Activated CD4-positive, alpha-beta memory T cell treated with anti-CD3 and anti-CD28 coated beads for 36 hours (primary cell): ENCODE measurements at regions not wholly inside any gene's neighbourhood (a gene's known extent, or its start where the extent isn't known, plus 50 kb on each side); places are given as distances from the start of the nearest gene placed in this dataset.
"Not testable (repeated sequence)": the region's sequence is repeated elsewhere in the genome, so short reads cannot be mapped to it uniquely, and the experiment has no call there.

Experiments
- CTCF ChIA-PET: fragments of 350-600 bp; sonication (Branson Sonifier 250); formaldehyde crosslinking; loops from one replicate; lab custom pipeline; 2021; ENCODE audit warnings: antibody characterized with exemption, inconsistent platforms; lab: Charles Lee
- POLR2A ChIA-PET: fragments of 350-600 bp; sonication (Branson Sonifier 250); formaldehyde crosslinking; loops from one replicate; lab custom pipeline; 2021; ENCODE audit warnings: antibody characterized with exemption; lab: Charles Lee
- DNase-seq: peaks from one replicate; pipeline ENCODE4 v3.0.0-alpha.2; 2020
- H3K27ac Mint-ChIP-seq: one replicate; pipeline ENCODE4 v1.8.0; 2021; ENCODE audit warnings: mixed read lengths
- H3K27me3 Mint-ChIP-seq: one replicate; pipeline ENCODE4 v1.8.0; 2021; ENCODE audit warnings: mixed read lengths
- H3K36me3 Mint-ChIP-seq: one replicate; pipeline ENCODE4 v1.8.0; 2021; ENCODE audit warnings: mixed read lengths
- H3K4me1 Mint-ChIP-seq: one replicate; pipeline ENCODE4 v1.8.0; 2021; ENCODE audit warnings: low read depth, mixed read lengths
- H3K4me3 Mint-ChIP-seq: one replicate; pipeline ENCODE4 v1.8.0; 2021; ENCODE audit warnings: mild to moderate bottlenecking, mixed read lengths
- H3K9me3 Mint-ChIP-seq: one replicate; pipeline ENCODE4 v1.8.0; 2021; ENCODE audit warnings: mixed read lengths
- intact Hi-C: fragments of 100-400 bp; cut with micrococcal nuclease; formaldehyde crosslinking; loops from one replicate; pipeline ENCODE4 v1.15.1; 2023

DNA sequence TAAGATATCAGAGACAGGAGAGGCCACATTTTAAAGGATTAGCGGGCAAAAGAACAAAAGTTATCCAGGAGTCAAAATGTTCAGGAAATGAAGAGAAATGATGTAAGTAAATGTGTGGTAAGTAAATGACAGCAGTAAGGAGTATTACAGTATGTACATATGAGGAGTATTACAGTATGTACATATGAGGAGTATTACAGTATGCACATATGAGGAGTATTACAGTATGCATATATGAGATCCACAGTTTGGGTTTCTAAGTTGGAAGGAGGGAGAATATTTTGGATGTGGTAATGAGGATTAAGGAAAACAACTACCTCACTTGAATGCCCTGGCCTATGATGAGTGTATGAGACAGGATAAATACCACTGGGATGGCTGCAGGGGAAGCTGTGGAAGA, 192.4 kb upstream of the DGKB start:
- Mint-ChIP-seq H3K27ac (no peak overlapping the region), H3K4me3 (no peak overlapping the region), H3K9me3 (no peaks in the 10 kb centered on the region), H3K27me3 (no peaks in the 10 kb centered on the region), H3K4me1 (no peaks in the 10 kb centered on the region), H3K36me3 (no peaks in the 10 kb centered on the region)
- ChIA-PET CTCF (no interaction called here), POLR2A (no interaction called here)
- no peak for DNase-seq
- intact Hi-C loops = no loop called here

DNA sequence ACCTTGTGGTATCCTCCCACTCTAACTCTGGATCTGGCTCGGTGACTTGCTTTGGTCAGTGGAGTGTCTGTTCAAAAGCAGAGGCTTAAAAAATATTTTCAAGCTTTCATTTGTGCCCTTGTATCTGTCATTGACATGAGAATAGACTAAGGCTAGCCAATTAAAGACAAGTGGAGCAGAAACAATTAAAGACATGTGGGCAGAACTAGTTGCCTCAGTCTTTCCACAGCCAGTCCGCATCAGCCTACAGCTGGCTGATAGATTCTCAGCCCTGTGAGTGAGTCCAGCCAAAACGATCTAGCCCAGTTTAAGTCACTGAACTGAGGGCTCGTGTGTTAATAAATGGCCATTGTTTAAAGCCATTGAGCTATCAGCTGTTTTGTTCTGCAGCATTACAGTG, 185.2 kb upstream of the DGKB start:
- Mint-ChIP-seq H3K27me3 (no peaks in the 10 kb centered on the region), H3K27ac (no peak overlapping the region), H3K4me3 (no peak overlapping the region), H3K4me1 (no peaks in the 10 kb centered on the region), H3K9me3 (peaks cover 5% of the 10 kb centered on the region), H3K36me3 (no peaks in the 10 kb centered on the region)
- intact Hi-C loops = no loop called here
- DNase-seq = no peak
- ChIA-PET CTCF (no interaction called here), POLR2A (no interaction called here)

DNA sequence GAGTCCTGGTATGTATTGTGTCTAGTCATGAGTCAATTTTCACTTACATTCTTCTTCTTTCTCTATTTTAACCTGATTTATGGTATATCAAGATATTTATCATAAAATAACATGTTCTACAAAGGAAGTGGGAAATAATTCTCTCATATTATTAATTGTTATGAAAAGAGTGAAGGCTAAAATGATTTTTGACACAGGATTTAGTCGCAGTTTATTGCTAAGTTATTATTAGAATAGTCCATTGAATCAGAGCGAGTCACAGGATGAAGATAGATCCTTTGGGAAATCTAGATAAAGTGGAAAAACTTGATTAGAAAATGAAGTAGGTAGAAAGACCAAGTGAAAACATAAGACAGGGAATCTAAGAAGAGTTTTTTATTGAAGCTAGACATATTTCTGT, 184.3 kb upstream of the DGKB start:
- Mint-ChIP-seq H3K4me3 (no peak overlapping the region), H3K4me1 (no peaks in the 10 kb centered on the region), H3K36me3 (no peaks in the 10 kb centered on the region), H3K9me3 (peaks cover 5% of the 10 kb centered on the region), H3K27me3 (no peaks in the 10 kb centered on the region), H3K27ac (no peak overlapping the region)
- no peak for DNase-seq
- CTCF ChIA-PET = no interaction called here
- intact Hi-C loops = no loop called here
- POLR2A ChIA-PET = no interaction called here

DNA sequence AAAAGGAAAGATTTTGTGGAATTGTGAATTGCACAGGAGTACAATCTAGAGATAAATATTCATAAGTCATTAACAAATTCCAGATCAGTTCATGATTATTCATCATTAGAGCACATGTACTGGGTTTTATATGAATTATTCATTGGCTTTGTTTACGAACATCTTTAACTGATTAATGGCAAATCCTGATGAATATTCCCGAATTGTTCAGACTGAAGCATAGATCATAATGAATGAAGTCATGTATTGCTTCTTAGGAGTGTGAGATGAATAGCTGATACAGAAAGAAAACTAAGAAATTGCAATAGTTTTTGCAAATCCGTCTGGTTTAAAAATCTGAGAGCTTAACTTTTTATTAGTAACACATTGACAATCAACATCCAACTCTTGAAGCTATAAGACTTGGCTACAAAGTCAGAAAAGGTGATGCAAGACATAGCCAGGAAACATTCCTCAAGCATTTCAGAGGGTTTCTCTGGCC, 183.6 kb upstream of the DGKB start:
- ChIA-PET POLR2A (no interaction called here), CTCF (no interaction called here)
- H3K27me3 Mint-ChIP-seq = no peaks in the 10 kb centered on the region
- intact Hi-C loops = no loop called here
- no peak overlapping the region for H3K27ac Mint-ChIP-seq
- no peaks in the 10 kb centered on the region for H3K4me1 Mint-ChIP-seq
- DNase-seq = no peak
- peaks cover 5% of the 10 kb centered on the region for H3K9me3 Mint-ChIP-seq
- no peaks in the 10 kb centered on the region for H3K36me3 Mint-ChIP-seq
- H3K4me3 Mint-ChIP-seq = no peak overlapping the region

DNA sequence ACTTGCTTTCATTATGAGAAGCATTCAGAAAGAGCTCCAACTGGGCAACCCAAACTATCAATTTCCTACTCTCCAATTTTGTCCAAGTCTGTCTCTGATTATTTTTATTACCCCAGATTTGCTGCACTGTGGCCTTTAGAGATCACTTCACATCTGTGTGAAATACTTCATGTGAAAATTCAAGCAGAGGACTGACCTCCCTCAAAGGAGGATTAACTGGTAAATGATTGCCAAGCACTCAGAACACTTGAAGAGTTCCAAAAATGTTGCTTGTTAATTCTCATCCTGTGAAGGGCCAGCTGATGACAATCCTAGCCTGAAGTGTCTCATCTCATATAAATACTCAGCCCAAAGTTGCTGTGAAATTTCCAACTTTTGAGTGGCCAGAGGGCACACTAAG, 182.8 kb upstream of the DGKB start:
- no peak overlapping the region for H3K27ac Mint-ChIP-seq
- no peaks in the 10 kb centered on the region for H3K4me1 Mint-ChIP-seq
- H3K27me3 Mint-ChIP-seq = no peaks in the 10 kb centered on the region
- intact Hi-C loops = no loop called here
- H3K9me3 Mint-ChIP-seq = peaks cover 5% of the 10 kb centered on the region
- H3K36me3 Mint-ChIP-seq = no peaks in the 10 kb centered on the region
- CTCF ChIA-PET = no interaction called here
- POLR2A ChIA-PET = no interaction called here
- H3K4me3 Mint-ChIP-seq = no peak overlapping the region
- DNase-seq = no peak

DNA sequence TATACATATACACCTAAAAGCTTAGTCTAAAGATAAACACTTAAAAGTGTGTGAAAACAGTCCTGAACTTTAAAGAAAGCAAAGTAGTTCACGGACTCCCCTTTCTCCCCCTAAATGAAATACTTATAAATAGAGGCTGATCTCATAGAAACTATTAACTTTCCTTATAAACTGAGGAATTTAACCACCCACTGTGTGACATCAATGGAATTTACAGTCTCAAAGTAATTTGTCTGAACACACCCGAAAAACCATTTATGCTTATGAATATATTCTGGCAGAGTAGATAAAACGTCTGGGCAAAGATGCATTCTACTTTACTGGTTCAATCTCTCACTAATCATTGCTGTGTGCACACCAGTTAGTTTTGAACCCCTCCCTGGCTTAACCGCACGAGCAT, 181.8 kb upstream of the DGKB start:
- H3K4me3 Mint-ChIP-seq = no peak overlapping the region
- CTCF ChIA-PET = no interaction called here
- H3K9me3 Mint-ChIP-seq = peaks cover under 1% of the 10 kb centered on the region

DNA sequence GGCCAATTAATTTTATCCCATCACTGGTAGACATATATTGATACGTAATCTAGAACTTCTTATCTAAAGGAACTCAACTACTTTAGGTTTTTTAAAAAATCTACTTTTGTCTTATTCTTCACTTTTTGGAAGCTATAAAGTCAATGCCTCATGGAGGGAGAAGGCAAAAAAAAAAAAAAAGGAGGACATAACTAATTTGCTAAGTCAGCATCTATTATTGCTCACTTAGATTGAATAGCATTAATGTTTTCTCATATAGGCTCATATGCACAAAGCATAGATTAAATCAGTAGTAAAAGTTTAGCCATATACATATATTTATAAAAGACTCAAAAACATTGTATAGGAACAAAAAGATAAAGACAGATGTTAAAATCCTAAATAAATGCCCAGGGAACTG, 179.3 kb upstream of the DGKB start:
- no peak for DNase-seq
- H3K27ac Mint-ChIP-seq = no peak overlapping the region
- H3K27me3 Mint-ChIP-seq = no peaks in the 10 kb centered on the region
- POLR2A ChIA-PET = no interaction called here
- intact Hi-C loops = no loop called here
- CTCF ChIA-PET = no interaction called here
- no peaks in the 10 kb centered on the region for H3K36me3 Mint-ChIP-seq
- H3K4me3 Mint-ChIP-seq = no peak overlapping the region
- no peaks in the 10 kb centered on the region for H3K4me1 Mint-ChIP-seq
- H3K9me3 Mint-ChIP-seq = peaks cover 6% of the 10 kb centered on the region

More for the DNA sequence above, 181.8 kb upstream of the DGKB start:
- Mint-ChIP-seq H3K36me3 (no peaks in the 10 kb centered on the region), H3K27ac (no peak overlapping the region), H3K27me3 (no peaks in the 10 kb centered on the region), H3K4me1 (no peaks in the 10 kb centered on the region)
- no peak for DNase-seq
- POLR2A ChIA-PET = no interaction called here
- intact Hi-C loops = no loop called here

DNA sequence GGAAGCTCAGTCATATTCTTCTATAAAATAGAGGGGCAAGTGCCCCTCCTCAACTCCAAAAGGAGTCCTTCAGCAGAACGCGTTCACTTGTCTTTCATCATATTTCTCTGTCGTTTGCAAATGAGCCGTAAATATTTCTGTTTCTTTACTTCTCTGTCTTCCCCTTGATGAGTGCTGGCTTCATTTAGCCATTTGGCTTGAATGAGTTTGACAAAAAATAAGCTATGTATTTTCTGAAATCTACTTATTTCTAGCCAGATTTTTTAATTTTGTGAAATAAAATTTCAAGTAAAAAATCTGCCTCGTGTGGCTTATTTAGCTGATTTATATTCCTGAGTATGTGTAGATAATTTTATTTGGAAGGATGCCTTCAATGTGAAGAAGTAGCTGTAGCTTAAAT, 170.8 kb upstream of the DGKB start:
- ChIA-PET CTCF (no interaction called here), POLR2A (no interaction called here)
- Mint-ChIP-seq H3K9me3 (peaks cover 20% of the 10 kb centered on the region), H3K36me3 (no peaks in the 10 kb centered on the region), H3K4me1 (no peaks in the 10 kb centered on the region), H3K27ac (no peak overlapping the region), H3K4me3 (no peak overlapping the region), H3K27me3 (no peaks in the 10 kb centered on the region)
- no peak for DNase-seq
- intact Hi-C loops = no loop called here

DNA sequence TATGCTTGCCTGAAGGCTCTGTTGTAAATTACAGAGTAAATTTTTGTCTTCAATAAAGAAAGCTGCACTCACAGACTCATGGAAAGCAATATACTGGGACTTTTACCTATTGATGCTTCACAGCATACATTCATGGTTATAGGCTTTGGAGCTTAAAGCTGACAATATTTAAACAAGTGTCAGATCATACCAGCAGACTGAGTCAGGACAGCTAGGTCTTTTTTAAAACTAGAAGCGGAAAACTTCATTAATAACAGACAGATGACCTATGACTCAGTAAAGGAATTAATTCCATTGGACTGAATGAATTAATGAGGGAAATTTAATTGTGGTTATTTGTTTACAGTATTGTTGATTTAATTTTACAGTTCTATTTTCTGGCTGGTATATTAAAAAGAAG, 165.8 kb upstream of the DGKB start:
- ChIA-PET POLR2A (no interaction called here), CTCF (no interaction called here)
- H3K4me1 Mint-ChIP-seq = no peaks in the 10 kb centered on the region
- H3K27ac Mint-ChIP-seq = no peak overlapping the region
- no peaks in the 10 kb centered on the region for H3K27me3 Mint-ChIP-seq
- no peak for DNase-seq
- intact Hi-C loops = no loop called here
- no peaks in the 10 kb centered on the region for H3K36me3 Mint-ChIP-seq
- H3K4me3 Mint-ChIP-seq = no peak overlapping the region
- peaks cover 11% of the 10 kb centered on the region for H3K9me3 Mint-ChIP-seq

DNA sequence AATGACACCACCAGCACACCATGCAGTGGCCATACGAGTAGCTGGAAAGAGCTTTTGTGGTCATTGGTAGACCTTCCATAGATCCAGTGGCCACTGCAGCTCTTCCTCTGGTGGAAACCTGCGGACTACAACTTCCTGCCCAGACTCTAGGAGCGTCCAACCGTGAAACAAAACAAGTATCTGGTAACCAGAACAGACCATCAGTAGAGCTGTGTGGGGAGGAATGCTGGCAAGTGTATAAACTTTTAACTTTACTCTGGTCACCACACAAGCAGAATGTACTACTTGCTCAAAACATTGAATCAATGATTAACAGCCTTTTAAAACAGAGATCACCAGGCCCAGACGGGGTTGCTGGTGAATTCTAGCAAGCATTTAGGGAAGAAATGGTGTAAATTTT, 154.7 kb upstream of the DGKB start:
- intact Hi-C loops = no loop called here
- no peak overlapping the region for H3K4me3 Mint-ChIP-seq
- POLR2A ChIA-PET = no interaction called here

DNA sequence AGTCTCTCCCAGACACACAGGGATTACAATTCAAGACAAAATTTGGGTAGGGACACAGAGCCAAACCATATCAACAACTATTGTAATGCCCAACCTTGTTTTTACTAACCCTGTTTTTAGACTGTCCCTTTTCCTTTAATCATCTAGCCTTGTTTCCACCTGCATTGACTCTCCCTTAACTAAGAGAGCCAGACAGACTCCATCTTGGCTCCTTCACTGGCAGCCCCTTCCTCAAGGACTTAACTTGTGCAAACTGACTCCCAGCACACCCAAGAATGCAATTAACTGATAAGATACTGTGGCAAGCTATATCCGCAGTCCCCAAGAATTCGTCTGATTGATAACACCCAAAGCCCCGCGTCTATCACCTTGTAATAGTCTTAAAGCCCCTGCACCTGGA, 151.8 kb upstream of the DGKB start:
- H3K36me3 Mint-ChIP-seq, H3K27ac Mint-ChIP-seq, CTCF ChIA-PET, H3K4me1 Mint-ChIP-seq, H3K9me3 Mint-ChIP-seq, POLR2A ChIA-PET, intact Hi-C loops, H3K4me3 Mint-ChIP-seq, DNase-seq, H3K27me3 Mint-ChIP-seq: not testable (repeated sequence)

More for the DNA sequence above, 154.7 kb upstream of the DGKB start:
- Mint-ChIP-seq H3K36me3 (no peaks in the 10 kb centered on the region), H3K4me1 (no peaks in the 10 kb centered on the region), H3K9me3 (no peaks in the 10 kb centered on the region), H3K27me3 (no peaks in the 10 kb centered on the region), H3K27ac (no peak overlapping the region)
- CTCF ChIA-PET = no interaction called here
- no peak for DNase-seq

DNA sequence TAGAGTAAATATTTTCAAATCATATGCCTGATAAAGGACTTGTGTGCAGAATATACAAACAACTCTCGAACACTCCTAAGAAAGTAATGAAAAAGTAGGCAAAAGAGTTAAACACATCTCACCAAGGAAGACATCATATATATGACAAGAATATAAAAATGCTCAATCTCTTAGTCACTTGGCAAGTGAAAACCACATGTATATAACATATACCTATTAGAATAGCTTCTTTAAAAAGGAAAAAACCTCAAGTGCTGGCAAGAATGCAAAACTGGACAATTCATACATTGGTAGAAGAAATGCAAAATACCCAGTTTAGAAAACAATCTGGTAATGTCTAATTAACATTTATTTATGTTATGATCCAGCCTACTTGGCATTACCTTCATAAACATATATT, 146.6 kb upstream of the DGKB start:
- Mint-ChIP-seq H3K36me3 (no peaks in the 10 kb centered on the region), H3K4me1 (no peaks in the 10 kb centered on the region)

DNA sequence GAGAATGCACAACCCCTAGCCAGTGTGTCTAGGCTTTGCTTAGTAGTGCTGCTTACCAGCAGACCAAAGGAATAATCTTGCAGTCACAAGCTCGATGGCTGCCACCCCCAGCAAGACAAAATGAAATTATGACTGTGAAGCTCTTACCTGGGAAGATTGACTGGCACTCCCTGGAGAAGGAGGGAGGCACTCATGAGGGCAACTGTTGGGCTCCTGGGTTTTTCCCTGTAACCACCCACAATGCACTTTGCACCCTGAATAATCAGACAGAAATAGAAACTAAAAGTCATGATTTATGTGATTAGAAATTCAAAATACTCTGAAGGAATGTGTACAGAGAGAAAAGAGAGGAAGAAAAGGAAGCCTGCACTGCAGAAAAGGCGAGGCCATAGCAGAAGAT, 144.3 kb upstream of the DGKB start:
- CTCF ChIA-PET = no interaction called here
- Mint-ChIP-seq H3K27me3 (no peaks in the 10 kb centered on the region), H3K4me3 (no peak overlapping the region), H3K27ac (no peak overlapping the region), H3K36me3 (no peaks in the 10 kb centered on the region), H3K4me1 (no peaks in the 10 kb centered on the region), H3K9me3 (no peaks in the 10 kb centered on the region)
- no peak for DNase-seq
- intact Hi-C loops = no loop called here
- POLR2A ChIA-PET = no interaction called here

More for the DNA sequence above, 146.6 kb upstream of the DGKB start:
- Mint-ChIP-seq H3K9me3 (no peaks in the 10 kb centered on the region), H3K27ac (no peak overlapping the region), H3K27me3 (no peaks in the 10 kb centered on the region), H3K4me3 (no peak overlapping the region)
- intact Hi-C loops = no loop called here
- POLR2A ChIA-PET = no interaction called here
- CTCF ChIA-PET = no interaction called here
- no peak for DNase-seq

DNA sequence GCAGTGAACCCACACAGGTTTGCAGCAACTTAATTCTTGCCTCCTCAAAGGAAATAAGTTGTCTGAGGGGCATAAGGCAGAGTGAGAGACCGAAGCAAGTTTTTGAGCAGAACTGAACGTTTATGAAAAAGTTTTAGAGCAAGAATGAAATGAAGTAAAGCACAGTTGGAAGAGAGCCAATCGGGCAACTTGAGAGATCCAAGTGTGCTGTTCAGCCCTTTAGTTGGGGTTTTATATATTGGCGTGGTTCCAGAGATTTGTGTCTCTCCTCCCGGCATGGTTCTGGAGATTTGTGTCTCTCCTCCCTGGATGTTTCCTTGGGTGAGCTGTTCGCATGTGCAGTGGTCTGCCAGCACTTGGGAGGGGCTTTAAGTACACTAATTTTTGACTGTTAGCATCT, 141.4 kb upstream of the DGKB start:
- no peak overlapping the region for H3K27ac Mint-ChIP-seq
- ChIA-PET POLR2A (no interaction called here), CTCF (no interaction called here)
- DNase-seq = no peak
- H3K4me3 Mint-ChIP-seq = no peak overlapping the region
- H3K27me3 Mint-ChIP-seq = no peaks in the 10 kb centered on the region
- no peaks in the 10 kb centered on the region for H3K9me3 Mint-ChIP-seq
- no peaks in the 10 kb centered on the region for H3K4me1 Mint-ChIP-seq
- H3K36me3 Mint-ChIP-seq = no peaks in the 10 kb centered on the region
- intact Hi-C loops = no loop called here
